H1 (cell line): ENCODE measurements at regions not wholly inside any gene's neighbourhood (a gene's known extent, or its start where the extent isn't known, plus 50 kb on each side); places are given as distances from the start of the nearest gene placed in this dataset.

ENCODE experiments used
- ASH2L ChIP-seq: fragments of 200-600, 300-600 bp; sonication (generic); IDR thresholded peaks from one replicate; pipeline ENCODE4 v1.7.1; 2017; ENCODE audit warnings: low read length
- CTCF ChIP-seq, 3 experiments: IDR thresholded peaks; 1 replicate in 2 of 3; 2 replicates in 1 of 3; pipeline versions ENCODE4 v1.5.1 to v1.6.1; 2011; ENCODE audit warnings: low read length in 3 of 3, mild to moderate bottlenecking in 3 of 3, inconsistent platforms in 2 of 3, low read depth in 1 of 3, moderate library complexity in 1 of 3; ENCODE audit not compliant: insufficient read depth in 1 of 3; ENCODE audit errors: control extremely low read depth in 1 of 3
- EGR1 ChIP-seq: IDR thresholded peaks from 2 replicates; pipeline ENCODE4 v1.6.1; 2011; ENCODE audit warnings: low read depth, low read length, borderline replicate concordance
- EP300 ChIP-seq, 2 experiments: IDR thresholded peaks; 1 replicate in 1 of 2; 2 replicates in 1 of 2; pipeline ENCODE4 v1.6.1; 2011 to 2012; ENCODE audit warnings: low read depth in 2 of 2, low read length in 2 of 2, mild to moderate bottlenecking in 2 of 2, borderline replicate concordance in 1 of 2, inconsistent platforms in 1 of 2, moderate library complexity in 1 of 2
- KDM1A ChIP-seq: fragments of 200-600, 300-600 bp; sonication (generic); IDR thresholded peaks from 2 replicates; pipeline ENCODE4 v1.7.1; 2016; ENCODE audit warnings: mild to moderate bottlenecking, low read length, borderline replicate concordance
- MAFK ChIP-seq: IDR thresholded peaks from 2 replicates; pipeline ENCODE4 v1.6.1; 2012; ENCODE audit warnings: low read depth, mild to moderate bottlenecking, improper control_type of control experiment, low read length
- MAX ChIP-seq: IDR thresholded peaks from 2 replicates; pipeline ENCODE4 v1.6.1; 2012; ENCODE audit warnings: inconsistent platforms
- PHF8 ChIP-seq: fragments of 200-600 bp; sonication (generic); conservative IDR thresholded peaks from 2 replicates; pipeline ENCODE4 v1.7.1; 2012; ENCODE audit warnings: low read depth, mild to moderate bottlenecking, inconsistent platforms, low read length, moderate library complexity
- POLR2A ChIP-seq, 2 experiments: IDR thresholded peaks; 1 replicate in 1 of 2; 2 replicates in 1 of 2; pipeline ENCODE4 v1.6.1; 2011; ENCODE audit warnings: low read depth in 2 of 2, low read length in 2 of 2, mild to moderate bottlenecking in 2 of 2; ENCODE audit errors: control extremely low read depth in 1 of 2
- RFX5 ChIP-seq: IDR thresholded peaks from 2 replicates; pipeline ENCODE4 v1.6.1; 2011; ENCODE audit warnings: low read depth, low read length, improper control_type of control experiment, borderline replicate concordance
- RXRA ChIP-seq: IDR thresholded peaks from 2 replicates; pipeline ENCODE4 v1.6.1; 2011; ENCODE audit warnings: low read depth, mild to moderate bottlenecking, low read length, moderate library complexity; ENCODE audit not compliant: insufficient read depth
- SP1 ChIP-seq: IDR thresholded peaks from 2 replicates; pipeline ENCODE4 v1.6.1; 2011; ENCODE audit warnings: low read depth, low read length
- TCF12 ChIP-seq: IDR thresholded peaks from 2 replicates; pipeline ENCODE4 v1.6.1; 2011; ENCODE audit warnings: low read depth, mild to moderate bottlenecking, low read length

GRCh38 chr3:182357928-182358327 lies 435.4 kb upstream of the ATP11B start:
- no peak for TF ChIP-seq MAX
- no peak for TF ChIP-seq POLR2A (IDR thresholded peaks at IDR 0.05; ENCODE audit: control extremely low read depth in 1 of 2, low read depth in 2 of 2, low read length in 2 of 2)
- no peak for TF ChIP-seq ASH2L
- TF ChIP-seq CTCF (IDR thresholded peaks at IDR 0.05; ENCODE audit: control extremely low read depth in 1 of 3, insufficient read depth in 1 of 3, low read depth in 1 of 3, low read length in 3 of 3) = no peak
- TF ChIP-seq RXRA = no peak
- no peak for TF ChIP-seq SP1
- TF ChIP-seq TCF12 = no peak
- no peak for TF ChIP-seq KDM1A
- no peak for TF ChIP-seq RFX5
- TF ChIP-seq EP300 (IDR thresholded peaks at IDR 0.05; ENCODE audit: borderline replicate concordance in 1 of 2, low read depth in 2 of 2, low read length in 2 of 2) = no peak
- no peak for TF ChIP-seq MAFK
- no peak for TF ChIP-seq EGR1
- no peak for TF ChIP-seq PHF8
